ENCODE measurements at regions not wholly inside any gene's neighbourhood (a gene's known extent, or its start where the extent isn't known, plus 50 kb on each side); places are given as distances from the start of the nearest gene placed in this dataset.

DNA sequence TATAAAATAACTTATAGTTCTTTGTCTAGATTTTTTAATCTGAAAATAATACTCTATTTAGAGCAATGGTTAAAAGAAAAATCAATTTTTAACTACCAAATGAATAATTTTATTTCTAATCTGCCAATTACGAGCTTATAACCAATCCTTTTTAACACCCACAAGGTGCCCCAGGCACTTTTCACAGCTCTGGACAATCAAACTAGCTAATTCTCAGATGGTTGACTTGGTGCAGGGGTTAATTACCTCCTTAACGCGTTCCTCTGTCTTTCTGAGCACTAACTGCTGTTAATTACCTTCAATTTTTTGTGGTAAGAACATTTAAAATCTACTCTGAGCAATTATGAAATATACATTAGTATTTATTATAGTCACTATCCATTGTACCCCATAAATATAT lies 109.6 kb upstream of the PJA2 start:
- Histone ChIP-seq H3K27me3 (no peaks in the 10 kb centered on the region), H3K4me1 (no peaks in the 10 kb centered on the region), H3K27ac (no peak overlapping the region), H3K4me3 (no peak overlapping the region), H3K36me3 (no peaks in the 10 kb centered on the region), H3K9me3 (no peaks in the 10 kb centered on the region)
- no peak for TF ChIP-seq POLR2A (IDR thresholded peaks at IDR 0.05)
- no peak for TF ChIP-seq CTCF (IDR thresholded peaks at IDR 0.05)
- DNase-seq: no peak

DNA sequence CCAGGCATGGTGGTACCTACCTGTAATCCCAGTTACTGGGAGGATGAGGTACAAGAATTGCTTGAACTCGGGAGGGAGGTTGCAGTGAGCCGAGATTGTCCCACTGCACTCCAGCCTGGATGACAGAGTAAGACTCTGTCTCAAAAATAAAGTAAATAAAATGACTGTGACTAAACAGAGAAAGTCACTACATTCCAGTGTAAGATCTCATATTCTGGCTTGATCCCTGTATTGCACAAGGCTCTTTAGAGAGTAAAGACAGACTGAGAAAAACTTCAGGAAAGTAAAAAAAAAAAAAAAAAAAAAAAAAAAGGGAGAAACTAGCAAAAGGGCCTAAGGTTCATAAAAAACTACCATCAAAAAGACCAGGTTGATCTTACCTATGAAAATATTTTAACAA lies 106.6 kb upstream of the PJA2 start:
- Histone ChIP-seq H3K4me3 (no peak overlapping the region), H3K36me3 (no peaks in the 10 kb centered on the region), H3K27me3 (no peaks in the 10 kb centered on the region), H3K4me1 (no peaks in the 10 kb centered on the region), H3K27ac (no peak overlapping the region), H3K9me3 (no peaks in the 10 kb centered on the region)
- DNase-seq: no peak
- TF ChIP-seq POLR2A (IDR thresholded peaks at IDR 0.05) (no peak), CTCF (IDR thresholded peaks at IDR 0.05) (no peak)

DNA sequence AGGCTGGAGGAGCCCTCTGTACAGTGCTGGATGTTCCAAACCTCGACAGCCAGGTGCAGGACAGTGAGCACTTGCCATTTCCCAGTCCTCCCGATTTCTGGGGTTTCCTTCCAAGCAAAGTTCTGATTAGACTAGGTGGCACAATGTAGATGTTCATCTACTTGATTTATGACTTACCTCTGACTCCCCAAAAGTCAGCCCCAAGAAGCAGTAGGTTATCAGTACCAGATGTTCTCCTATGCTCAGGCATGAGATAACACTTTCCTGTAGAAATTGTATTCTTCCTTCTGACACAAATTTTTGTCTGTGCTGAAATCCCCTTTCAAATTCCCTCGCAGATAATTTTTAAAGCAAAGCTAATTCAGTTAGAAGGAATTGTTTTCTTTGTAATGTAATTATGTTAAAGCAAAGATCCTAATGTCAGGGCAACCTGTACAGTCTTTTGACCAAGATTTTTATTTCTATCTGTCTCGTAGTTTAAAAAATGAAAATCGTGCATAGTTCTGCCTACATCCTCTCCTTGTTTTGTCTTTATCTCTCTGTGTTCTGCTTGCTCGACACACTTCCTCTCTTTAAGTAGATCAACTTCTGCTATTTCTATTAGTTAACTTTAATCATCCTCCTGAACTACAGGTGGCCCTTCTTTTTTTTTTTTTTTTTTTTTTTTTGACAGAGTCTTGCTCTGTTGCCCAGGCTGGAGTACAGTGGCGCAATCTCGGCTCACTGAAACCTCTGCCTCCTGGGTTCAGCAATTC lies 102.4 kb upstream of the PJA2 start:
- Histone ChIP-seq H3K9me3 (no peaks in the 10 kb centered on the region), H3K4me3 (no peak overlapping the region), H3K27ac (no peak overlapping the region), H3K4me1 (no peaks in the 10 kb centered on the region), H3K27me3 (no peaks in the 10 kb centered on the region), H3K36me3 (no peaks in the 10 kb centered on the region)
- no peak for DNase-seq
- no peak for TF ChIP-seq POLR2A (IDR thresholded peaks at IDR 0.05)
- TF ChIP-seq CTCF (IDR thresholded peaks at IDR 0.05): no peak

DNA sequence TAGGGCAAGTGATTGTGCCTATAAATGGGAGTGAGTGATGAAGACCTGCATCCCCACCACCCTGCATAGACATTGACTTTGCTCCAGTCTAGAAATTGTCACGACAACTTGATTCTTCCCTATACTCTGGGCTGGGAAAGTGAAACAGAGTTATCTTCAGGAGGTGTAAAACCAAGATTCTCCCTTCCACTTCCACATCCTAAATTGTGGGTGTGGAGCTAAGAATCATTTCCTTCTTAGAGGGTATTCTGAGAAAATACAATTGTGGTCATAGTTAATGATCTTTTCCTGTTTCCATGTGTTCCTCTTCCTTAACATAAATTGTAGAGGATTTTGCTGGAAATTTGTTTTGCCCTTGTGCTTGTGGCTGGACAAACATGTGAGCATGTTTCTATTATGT lies 96.8 kb upstream of the PJA2 start:
- Histone ChIP-seq H3K4me3 (no peak overlapping the region), H3K27ac (no peak overlapping the region), H3K4me1 (no peaks in the 10 kb centered on the region), H3K27me3 (no peaks in the 10 kb centered on the region), H3K9me3 (no peaks in the 10 kb centered on the region), H3K36me3 (no peaks in the 10 kb centered on the region)
- no peak for DNase-seq
- TF ChIP-seq CTCF (IDR thresholded peaks at IDR 0.05): no peak
- TF ChIP-seq POLR2A (IDR thresholded peaks at IDR 0.05): no peak

- H3K36me3 ChIP-seq: no peaks in the 10 kb centered on the region
- H3K4me3 ChIP-seq: no peak overlapping the region
- H3K9me3 ChIP-seq: no peaks in the 10 kb centered on the region
- TF ChIP-seq CTCF (IDR thresholded peaks at IDR 0.05) (no peak), POLR2A (IDR thresholded peaks at IDR 0.05) (no peak)
- H3K27ac ChIP-seq: no peak overlapping the region
- DNase-seq: no peak
- H3K27me3 ChIP-seq: no peaks in the 10 kb centered on the region
- no peaks in the 10 kb centered on the region for H3K4me1 ChIP-seq
Observed at GRCh38 chr5:109496112-109496511, 86.3 kb upstream of the PJA2 start.

Measured in Peyer's patch (tissue), 4 donors.